Heart right ventricle (tissue), 16 donors: ENCODE measurements at regions not wholly inside any gene's neighbourhood (a gene's known extent, or its start where the extent isn't known, plus 50 kb on each side); places are given as distances from the start of the nearest gene placed in this dataset.
A peak's percentile ranks its signal among the peaks of the same experiment; 100 is the strongest.

ENCODE experiments used
- ATAC-seq, 8 donors: fragments of 200-7000 bp; cut with Tn5 transposase; one replicate each; pipeline ENCODE4 v1.9.1; 2020; ENCODE audit warnings: mild to moderate bottlenecking in 8 of 8, moderate library complexity in 8 of 8, moderate number of reproducible peaks in 1 of 8
- DNase-seq, 2 donors: peaks; one replicate each; pipeline ENCODE4 v3.0.0-alpha.2; 2020
- H3K27ac ChIP-seq, 10 donors: fragments of 200-600 bp; sonication (generic) in 2 of 10; one replicate each; pipeline versions ENCODE4 v1.5.0 to v1.8.0; 2020 to 2022; ENCODE audit warnings: mild to moderate bottlenecking in 3 of 10
- H3K27me3 ChIP-seq, 7 donors: fragments of 200-600 bp; one replicate each; pipeline ENCODE4 v1.8.0; 2021 to 2022; ENCODE audit warnings: mild to moderate bottlenecking in 2 of 7
- H3K36me3 ChIP-seq, 9 donors: fragments of 200-600 bp; sonication (generic) in 1 of 9; one replicate each; pipeline versions ENCODE4 v1.5.0 to v1.8.0; 2020 to 2022; ENCODE audit warnings: mild to moderate bottlenecking in 2 of 9
- H3K4me1 ChIP-seq, 9 donors: fragments of 200-600 bp; sonication (generic) in 1 of 9; one replicate each; pipeline versions ENCODE4 v1.5.0 to v1.8.0; 2020 to 2022; ENCODE audit warnings: mild to moderate bottlenecking in 4 of 9
- H3K4me3 ChIP-seq, 10 donors: fragments of 200-600 bp; sonication (generic) in 2 of 10; one replicate each; pipeline versions ENCODE4 v1.5.0 to v1.8.0; 2020 to 2022; ENCODE audit warnings: mild to moderate bottlenecking in 7 of 10, moderate library complexity in 2 of 10
- H3K9me3 ChIP-seq, 11 donors: fragments of 200-600 bp in 10 of 11; sonication (generic) in 2 of 11; one replicate each; pipeline versions ENCODE4 v1.5.0 to v1.8.0; 2013 to 2022; ENCODE audit warnings: mild to moderate bottlenecking in 2 of 11, control low read depth in 1 of 11, moderate library complexity in 1 of 11
- CTCF ChIP-seq, 9 donors: fragments of 200-600 bp; sonication (generic) in 2 of 9; IDR thresholded peaks; one replicate each; pipeline versions ENCODE4 v1.5.0 to v1.8.0; 2021 to 2022; ENCODE audit warnings: antibody characterized with exemption in 9 of 9, mild to moderate bottlenecking in 5 of 9, moderate library complexity in 1 of 9
- WGBS, 2 donors: extraction: QIAGEN DNeasy Blood & Tissue Kit; methylation state at CpG; one replicate each; pipeline ENCODE4 v1.1.7; 2013; ENCODE audit warnings: inconsistent platforms in 1 of 2; 5-methylcytosine and 5-hydroxymethylcytosine counted together
- intact Hi-C, 10 donors: fragments of 100-400 bp; cut with DNase I; formaldehyde crosslinking; loops; one replicate each; pipeline versions ENCODE4 v1.11.1 to v1.14.2; 2022
- donor health status: Arrhythmogenic right ventricular cardiomyopathy.
- donor health status: ischemic (EF 13 %, LVEDD 7.1; RV severe dilation, severe dysfunction).
- donor health status: healthy with polysubstance abuse.
- donor health status: DM: no; HTN: yes; CAD: no.
- donor health status: DM: no; HTN: no; CAD: no.
- donor health status: ischemic (EF 25% LVEDD 6.9; RV normal size, moderate dysfunction).
- donor health status: ischemic (EF 25% LVEDD 5.7; RV mildly dilated, moderate dysfunction).
- donor health status: healthy.
- donor health status: DM: yes; HTN: yes; CAD: no.
- donor health status: Ischemic cardiomyopathy.
- donor health status: ischemic (EF 35%, LVEDD 5.7; RV mildly dilated, moderate dysfunction).
- donor health status: nonischemic (EF 11% LVEDD 7.7; RV severe dilation, severe dysfunction).
- donor health status: DM: yes; HTN: yes; CAD: no.
- donor health status: PGD.
- donor health status: ischemic (EF 29% LVEDD 5.4; RV normal size, mild dysfunction).
- donor health status: nonischemic (EF 23%, LVEDD 6.1; RV moderate dilation, normal function).

GRCh38 chr2:215651412-215651811 is 215.5 kb upstream of the FN1 start:
- DNase-seq (no peak), ATAC-seq (no peak)
- WGBS, 2 donors, result 95 to 99% methylated on average over 4 of the region's 4 CpGs
- Histone ChIP-seq H3K36me3 (no peaks in the 10 kb centered on the region), H3K9me3 (no peaks in the 10 kb centered on the region), H3K4me1 (peaks cover 0 to 7% (median 0%) of the 10 kb centered on the region in 9 donors), H3K27ac (no peak overlapping the region), H3K4me3 (no peak overlapping the region), H3K27me3 (no peaks in the 10 kb centered on the region)
- intact Hi-C loops, result no loop called here
- TF ChIP-seq CTCF (IDR thresholded peaks at IDR 0.05), result no peak

DNA sequence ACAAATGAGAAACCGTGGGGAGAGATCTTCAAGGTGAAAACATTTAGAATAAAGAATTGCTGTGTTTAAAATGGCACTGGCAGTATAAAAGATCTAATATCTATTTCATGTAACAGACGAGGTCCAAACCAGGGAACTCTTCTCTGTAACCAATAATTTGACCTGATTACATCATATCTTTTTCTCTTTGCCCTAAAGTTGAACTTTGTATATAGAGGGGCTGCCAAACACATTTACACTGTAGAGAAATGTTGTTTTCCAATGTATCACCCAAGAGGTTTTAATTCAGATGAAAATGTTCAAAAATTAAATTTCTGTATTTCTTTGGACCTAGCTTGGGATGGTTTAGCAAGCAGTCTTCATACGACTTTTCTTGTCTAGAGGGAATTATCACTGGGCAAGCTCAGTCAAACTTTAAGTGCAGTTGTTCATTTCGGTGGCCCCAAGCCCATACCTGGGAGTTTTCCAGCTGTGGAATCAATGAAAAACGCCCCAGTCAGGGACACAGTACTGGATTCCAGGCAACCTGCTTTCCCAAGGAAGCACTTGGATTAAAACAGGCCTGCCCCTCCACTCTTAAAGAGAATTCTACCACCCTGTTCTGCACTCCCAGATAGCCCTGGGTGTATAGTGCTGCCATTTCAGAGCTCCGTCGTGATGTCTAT is 208.5 kb upstream of the FN1 start:
- Histone ChIP-seq H3K27ac (peak overlapping the region in 1 of 10 donors; percentile 14), H3K36me3 (no peaks in the 10 kb centered on the region), H3K4me3 (no peak overlapping the region), H3K4me1 (no peaks in the 10 kb centered on the region), H3K9me3 (no peaks in the 10 kb centered on the region), H3K27me3 (no peaks in the 10 kb centered on the region)
- 79 to 82% methylated on average over 7 of the region's 7 CpGs for WGBS, 2 donors
- ATAC-seq (no peak), DNase-seq (no peak)
- no peak for TF ChIP-seq CTCF (IDR thresholded peaks at IDR 0.05)
- intact Hi-C loops, result loop anchor here in 1 of 10 donors (10.0 kb wide), 1 partner anchor 590 kb away; no protein-coding TSS in a partner anchor

- TF ChIP-seq CTCF (IDR thresholded peaks at IDR 0.05), result no peak
- H3K27ac ChIP-seq, result no peak overlapping the region
- no peak overlapping the region for H3K4me3 ChIP-seq
- no peaks in the 10 kb centered on the region for H3K36me3 ChIP-seq
- H3K27me3 ChIP-seq, result no peaks in the 10 kb centered on the region
- intact Hi-C loops, result no loop called here
- ATAC-seq (no peak), DNase-seq (no peak)
- H3K9me3 ChIP-seq, result peaks cover 0 to 25% (median 6%) of the 10 kb centered on the region in 11 donors
- no peaks in the 10 kb centered on the region for H3K4me1 ChIP-seq
Measured at GRCh38 chr2:215638687-215639086, 202.8 kb upstream of the FN1 start.

DNA sequence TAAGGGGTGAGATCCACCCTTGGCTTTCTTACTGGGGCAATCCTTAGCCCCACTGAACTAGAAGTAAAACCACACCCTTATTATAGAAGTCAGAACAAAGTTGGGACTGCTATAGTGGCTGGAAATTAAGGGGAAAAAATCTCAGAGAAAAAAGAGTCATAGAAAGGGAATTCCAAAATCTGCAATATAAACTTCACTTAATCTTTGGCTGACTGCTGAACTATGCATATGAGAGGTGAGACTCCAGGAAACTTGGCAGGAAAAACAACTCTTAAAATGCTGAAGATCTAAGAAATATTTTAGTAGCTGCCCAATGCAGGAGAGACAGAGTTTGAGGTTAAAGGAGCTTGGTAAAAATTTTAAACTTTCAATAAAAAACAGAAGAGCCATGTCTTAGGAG is 201.8 kb upstream of the FN1 start:
- Histone ChIP-seq H3K27ac (no peak overlapping the region), H3K4me3 (no peak overlapping the region), H3K27me3 (no peaks in the 10 kb centered on the region), H3K9me3 (peaks cover 0 to 35% (median 16%) of the 10 kb centered on the region in 11 donors), H3K36me3 (no peaks in the 10 kb centered on the region), H3K4me1 (no peaks in the 10 kb centered on the region)
- TF ChIP-seq CTCF (IDR thresholded peaks at IDR 0.05), result no peak
- ATAC-seq (no peak), DNase-seq (no peak)
- intact Hi-C loops, result no loop called here
